ENCODE measurements at regions not wholly inside any gene's neighbourhood (a gene's known extent, or its start where the extent isn't known, plus 50 kb on each side); places are given as distances from the start of the nearest gene placed in this dataset.

- TF ChIP-seq, protein P1, sequence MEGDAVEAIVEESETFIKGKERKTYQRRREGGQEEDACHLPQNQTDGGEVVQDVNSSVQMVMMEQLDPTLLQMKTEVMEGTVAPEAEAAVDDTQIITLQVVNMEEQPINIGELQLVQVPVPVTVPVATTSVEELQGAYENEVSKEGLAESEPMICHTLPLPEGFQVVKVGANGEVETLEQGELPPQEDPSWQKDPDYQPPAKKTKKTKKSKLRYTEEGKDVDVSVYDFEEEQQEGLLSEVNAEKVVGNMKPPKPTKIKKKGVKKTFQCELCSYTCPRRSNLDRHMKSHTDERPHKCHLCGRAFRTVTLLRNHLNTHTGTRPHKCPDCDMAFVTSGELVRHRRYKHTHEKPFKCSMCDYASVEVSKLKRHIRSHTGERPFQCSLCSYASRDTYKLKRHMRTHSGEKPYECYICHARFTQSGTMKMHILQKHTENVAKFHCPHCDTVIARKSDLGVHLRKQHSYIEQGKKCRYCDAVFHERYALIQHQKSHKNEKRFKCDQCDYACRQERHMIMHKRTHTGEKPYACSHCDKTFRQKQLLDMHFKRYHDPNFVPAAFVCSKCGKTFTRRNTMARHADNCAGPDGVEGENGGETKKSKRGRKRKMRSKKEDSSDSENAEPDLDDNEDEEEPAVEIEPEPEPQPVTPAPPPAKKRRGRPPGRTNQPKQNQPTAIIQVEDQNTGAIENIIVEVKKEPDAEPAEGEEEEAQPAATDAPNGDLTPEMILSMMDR (IDR thresholded peaks at IDR 0.05): no peak
- no peak for TF ChIP-seq POLR2A (IDR thresholded peaks at IDR 0.05)
Observed at GRCh38 chr3:55124371-55124770, 196.5 kb upstream of the LRTM1 start.
